GM19463 (cell line): ENCODE measurements at regions not wholly inside any gene's neighbourhood (a gene's known extent, or its start where the extent isn't known, plus 50 kb on each side); places are given as distances from the start of the nearest gene placed in this dataset.

ENCODE experiments used
- ATAC-seq: cut with Tn5 transposase; IDR thresholded peaks from one replicate; pipeline ENCODE4 v1.9.1; 2021; ENCODE audit warnings: mild to moderate bottlenecking, moderate library complexity; ENCODE audit not compliant: unreplicated experiment

DNA sequence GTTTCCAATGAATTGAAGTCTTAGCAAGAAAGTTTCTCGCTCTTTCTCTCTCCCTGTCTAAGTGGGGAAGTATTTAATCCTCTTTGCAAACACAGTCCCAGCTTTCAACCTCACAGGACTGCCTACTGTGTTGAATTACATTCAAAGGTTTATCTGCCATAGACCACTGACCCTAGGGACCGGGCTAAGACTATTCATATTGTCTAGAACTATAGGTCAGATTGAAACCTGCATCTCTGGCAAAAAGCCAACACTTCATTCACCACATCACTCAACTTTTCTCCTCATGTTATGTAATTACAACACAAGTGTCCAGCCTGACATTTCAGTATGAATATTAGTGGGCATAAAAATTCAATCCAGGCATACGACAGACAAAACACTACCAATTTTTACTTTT, 314.7 kb upstream of the RSPO3 start:
- ATAC-seq = peak; percentile 42

DNA sequence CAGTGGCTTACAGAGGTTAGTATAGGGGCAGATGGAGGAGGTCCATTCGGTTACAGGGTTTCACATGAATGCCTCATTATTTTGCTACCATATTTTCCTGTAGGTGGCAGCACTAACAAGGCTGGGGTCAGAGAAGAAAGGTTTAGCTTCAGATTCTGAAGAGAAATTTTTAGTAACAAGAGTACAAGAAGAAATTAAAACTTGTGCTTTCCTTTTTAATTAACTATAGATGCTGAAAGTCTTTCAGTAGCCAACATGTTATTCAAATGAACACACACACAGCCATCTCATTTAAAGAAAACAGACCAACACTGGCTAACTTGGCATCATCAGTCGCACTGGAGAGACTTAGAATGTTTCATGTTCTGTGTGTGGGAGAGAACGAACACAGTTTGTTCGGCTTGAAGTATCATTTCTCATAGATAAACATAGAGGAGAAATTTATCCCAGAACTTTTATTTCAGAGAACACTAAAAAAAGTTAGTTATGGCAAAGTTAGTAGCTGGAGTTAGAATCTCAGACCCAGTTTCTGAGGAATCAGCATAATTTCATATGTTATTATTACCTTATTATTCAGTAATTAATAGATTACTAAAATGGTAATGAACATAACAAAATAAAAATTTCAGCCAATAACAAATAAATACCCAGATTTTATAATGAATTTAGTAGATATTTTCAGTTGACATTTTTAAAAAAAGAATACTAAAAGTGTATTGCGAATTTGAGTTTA, 314.0 kb upstream of the RSPO3 start:
- ATAC-seq = peak; percentile 82

DNA sequence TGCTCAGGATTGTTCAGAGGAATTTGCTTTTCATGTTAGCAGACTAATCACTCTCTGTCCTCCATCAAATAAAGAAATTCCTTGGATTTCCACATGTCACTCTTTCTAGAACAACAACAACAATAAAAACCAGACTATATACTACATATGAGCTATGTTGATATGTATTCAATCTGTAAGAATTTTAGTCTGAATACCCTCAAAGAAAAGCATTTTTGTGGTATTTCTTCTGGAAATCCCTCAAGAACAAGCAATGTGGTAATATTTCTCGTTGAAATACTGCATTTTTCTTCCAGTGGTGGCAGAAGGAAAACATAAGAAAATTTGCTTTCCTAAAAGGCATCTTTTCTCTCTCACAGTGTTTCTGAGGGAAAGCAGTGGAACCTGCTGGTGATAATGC, 312.6 kb upstream of the RSPO3 start:
- ATAC-seq = no peak

DNA sequence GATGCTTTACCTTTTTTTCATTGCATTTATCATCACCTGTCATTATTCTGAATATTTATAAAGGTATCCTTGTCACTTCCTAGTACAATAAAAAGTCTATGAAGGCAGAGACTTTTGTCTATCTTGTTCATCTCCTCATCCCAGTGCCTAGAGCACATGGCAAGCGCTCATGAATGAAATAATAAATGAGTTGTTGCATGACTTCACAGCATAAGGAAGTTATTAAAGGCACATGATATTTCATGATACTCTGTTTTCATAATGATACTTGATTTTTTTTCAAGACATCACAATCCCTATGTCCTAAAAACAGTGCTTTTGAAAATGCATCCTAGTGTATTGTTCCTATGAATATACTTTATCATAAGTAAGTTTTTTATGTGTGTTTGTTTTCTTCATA, 310.6 kb upstream of the RSPO3 start:
- ATAC-seq = no peak

DNA sequence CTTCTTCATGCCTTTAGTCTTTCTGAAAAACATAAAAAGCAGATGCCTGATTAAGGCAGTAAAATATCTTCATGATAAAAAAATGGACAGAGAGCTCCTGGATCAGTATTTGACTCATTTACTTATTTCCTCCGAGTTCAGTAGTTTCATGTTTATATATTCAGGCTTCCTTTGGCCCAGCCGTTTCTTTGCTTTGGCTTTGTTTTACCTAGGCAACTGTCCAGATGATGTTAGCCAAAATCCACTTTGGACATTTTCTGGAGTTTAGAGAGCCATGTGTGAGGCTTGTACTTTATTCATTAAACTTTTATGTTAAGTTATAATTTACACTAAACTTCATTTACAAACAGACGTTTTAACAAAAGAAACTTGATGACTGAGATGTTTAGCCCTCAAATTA, 307.1 kb upstream of the RSPO3 start:
- ATAC-seq = no peak

DNA sequence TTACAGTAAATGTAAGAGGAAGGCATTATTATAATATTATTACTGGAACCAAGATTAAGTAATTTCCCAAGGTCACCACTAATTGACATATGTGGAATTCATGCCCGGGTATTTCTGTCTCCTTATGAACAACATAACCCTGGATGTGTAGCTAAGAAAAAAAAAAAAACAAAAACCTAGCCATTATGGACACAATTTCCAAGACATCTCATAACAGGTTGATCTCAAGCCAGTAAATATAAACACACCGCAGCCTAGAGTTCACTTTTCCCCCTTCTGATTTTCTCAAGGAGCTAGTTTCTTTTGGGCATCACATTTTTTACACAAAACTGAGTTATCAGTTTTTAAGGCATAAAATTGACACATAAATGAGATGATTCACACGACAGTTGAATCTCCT, 306.5 kb upstream of the RSPO3 start:
- ATAC-seq = no peak

DNA sequence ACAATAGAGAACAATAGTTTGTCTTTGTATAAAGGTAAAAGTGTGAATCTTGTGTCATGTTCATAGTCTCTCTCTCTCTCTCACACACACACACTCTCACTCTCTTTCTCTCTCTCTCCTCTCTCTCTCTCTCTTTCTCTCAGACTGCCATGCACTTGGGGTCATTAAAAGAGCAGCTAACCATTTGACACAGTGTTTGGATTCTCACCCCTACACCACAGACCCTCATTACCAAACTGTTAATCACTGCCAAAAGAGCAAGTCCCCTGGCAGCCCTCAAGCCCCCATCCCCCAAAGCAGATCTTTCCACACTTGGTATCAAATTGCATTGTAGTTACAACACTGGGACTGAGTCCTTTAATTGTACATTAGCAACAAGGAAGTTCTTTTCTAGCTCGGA, 305.8 kb upstream of the RSPO3 start:
- ATAC-seq = no peak

DNA sequence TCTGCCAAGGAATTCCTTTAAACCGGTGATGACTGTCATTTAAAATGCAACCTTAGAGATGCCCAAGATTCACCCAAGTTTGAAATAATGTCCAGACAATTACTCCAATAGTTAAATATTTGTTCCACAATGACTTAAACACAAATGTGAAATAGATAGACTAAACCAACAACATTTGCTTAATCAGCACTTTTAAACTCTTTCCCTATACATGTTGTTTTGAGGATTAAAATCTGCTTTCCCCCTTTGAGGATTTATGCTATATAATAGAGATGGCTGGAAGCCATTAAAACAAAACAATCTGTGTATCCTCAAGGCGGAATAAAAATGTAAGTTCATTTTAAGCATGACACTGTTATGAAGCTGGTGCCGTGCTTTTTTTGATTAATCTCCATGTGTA, 297.8 kb upstream of the RSPO3 start:
- no peak for ATAC-seq

DNA sequence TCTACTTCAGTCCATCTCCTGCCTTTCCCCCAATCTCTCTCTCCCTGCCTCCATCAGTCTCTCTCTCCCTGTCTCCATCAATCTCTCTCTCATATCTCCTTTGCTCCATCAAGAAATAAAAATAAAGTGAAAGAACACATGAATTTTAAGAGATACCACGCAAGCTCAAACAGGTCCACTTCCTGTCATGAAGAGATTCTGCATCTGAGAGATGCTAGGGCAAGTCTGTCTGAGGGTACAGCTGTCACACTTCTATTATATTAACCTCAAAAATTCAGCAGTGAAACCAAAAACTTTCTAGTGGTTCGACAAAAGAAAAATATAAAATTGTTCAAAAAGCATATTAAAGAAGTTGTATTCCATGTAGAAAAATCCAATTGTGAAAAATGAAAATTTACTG, 296.8 kb upstream of the RSPO3 start:
- ATAC-seq = no peak

DNA sequence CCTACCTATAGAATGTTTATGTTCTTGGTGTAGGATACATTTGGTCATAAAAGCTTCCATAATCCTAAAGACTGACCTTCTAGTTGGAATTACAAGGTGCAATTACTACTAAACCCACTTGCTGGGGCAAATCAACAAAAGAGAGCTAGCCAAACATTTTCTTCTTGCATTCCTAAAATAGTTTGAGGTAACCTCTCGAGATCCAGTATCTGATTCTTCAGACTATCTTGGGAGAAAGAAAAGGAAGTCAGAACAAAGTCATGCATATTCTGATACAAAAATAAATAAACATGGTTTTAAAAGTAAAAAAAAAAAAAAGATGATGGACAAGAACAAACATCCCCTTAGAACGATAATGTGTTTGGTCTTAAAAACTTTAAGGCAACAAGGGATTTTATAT, 294.2 kb upstream of the RSPO3 start:
- no peak for ATAC-seq

DNA sequence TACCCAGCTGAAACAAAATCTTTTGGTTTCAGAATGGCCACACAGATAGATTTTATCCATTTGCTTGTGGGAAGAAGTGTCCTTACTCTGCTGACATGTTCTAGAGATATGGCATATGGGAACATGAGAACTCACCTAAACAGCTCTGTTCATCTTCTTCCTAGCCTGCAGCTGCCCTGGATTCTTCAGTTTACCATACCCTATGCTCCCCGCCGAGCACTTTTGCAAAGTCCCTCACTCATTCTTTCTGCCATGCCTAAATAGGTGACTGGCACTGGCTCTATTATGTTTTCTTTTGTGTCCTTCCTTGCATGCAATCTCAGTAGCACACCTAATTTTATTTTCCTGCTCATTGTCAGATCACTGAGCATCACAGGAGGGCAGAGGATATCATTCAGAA, 293.7 kb upstream of the RSPO3 start:
- ATAC-seq = no peak

DNA sequence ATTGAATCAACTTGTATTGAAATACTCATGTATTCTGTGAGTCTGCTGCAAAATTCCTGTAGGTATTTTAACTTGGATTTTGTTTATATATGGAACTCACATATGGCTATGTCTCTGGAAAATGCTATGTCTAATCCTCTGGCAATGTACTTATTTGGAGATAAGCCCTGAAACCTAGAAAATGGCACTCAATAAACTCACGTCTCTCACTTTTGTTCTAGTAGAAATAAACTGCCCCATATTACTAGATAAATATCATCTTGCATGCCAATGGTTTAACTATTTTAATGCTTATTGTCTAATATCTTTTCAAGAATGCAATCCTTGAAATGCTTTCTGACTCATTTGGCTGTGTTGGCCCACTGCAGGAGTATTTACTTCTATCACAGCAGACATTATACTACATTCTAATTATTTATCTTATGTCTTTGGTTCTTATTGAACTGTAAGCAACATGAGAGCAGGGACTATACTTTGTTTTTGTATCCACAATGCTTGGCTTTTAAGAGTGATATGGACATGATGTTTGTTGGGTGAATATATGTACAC, 292.2 kb upstream of the RSPO3 start:
- ATAC-seq = no peak

DNA sequence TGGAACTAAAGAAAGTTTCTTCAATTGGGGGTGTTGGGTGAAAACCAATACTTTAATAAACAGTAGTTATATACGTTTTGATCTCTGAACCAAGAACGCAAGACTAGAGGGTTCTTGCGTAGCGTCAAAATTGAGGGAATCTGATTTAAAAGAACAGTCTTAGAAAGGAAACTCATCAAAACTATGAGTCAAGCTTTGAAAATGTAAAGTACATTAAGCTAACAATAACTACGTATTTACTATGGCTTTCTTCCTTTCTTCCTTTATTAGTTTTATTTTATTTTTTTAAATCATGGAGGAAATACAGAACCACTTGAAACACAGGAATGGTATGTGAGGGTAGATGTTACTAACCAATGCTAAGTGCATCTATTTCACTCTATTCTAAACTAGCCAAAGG, 287.0 kb upstream of the RSPO3 start:
- no peak for ATAC-seq

DNA sequence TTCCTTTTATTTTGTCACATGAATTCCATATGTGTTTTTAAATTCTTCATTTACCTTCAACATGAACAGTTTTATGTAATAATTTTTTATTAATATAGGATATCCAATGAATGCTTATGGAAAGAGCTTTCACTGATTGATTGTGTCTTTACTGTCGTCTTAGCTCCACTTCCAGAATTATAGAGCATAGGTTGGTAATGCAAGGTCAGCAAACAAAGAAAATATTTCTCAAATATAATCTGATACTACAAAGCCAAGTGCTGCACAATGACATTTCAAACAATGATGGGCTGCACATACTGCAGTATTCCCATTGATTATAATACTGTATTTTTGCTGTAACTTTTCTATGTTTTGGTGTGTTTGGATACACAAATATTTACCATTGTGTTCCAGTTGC, 275.7 kb upstream of the RSPO3 start:
- no peak for ATAC-seq

DNA sequence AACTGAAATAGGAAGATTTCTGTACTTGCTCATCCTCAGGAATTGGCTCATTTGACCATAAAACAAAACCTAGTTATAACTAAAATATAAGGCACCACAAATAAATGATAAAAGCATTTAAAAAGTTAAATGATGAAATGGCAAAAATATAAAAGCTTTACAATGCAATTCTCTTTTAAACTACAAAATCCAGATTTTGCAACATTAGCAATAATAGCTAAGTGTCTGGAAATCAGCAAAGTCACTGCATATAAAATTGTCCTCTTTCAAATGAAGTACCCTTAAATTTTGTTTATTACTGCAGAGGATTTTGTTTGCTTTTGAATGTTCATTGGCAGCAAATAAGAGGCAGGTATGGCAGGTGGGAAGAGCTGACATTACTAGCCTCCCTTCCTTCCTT, 270.4 kb upstream of the RSPO3 start:
- ATAC-seq = no peak

DNA sequence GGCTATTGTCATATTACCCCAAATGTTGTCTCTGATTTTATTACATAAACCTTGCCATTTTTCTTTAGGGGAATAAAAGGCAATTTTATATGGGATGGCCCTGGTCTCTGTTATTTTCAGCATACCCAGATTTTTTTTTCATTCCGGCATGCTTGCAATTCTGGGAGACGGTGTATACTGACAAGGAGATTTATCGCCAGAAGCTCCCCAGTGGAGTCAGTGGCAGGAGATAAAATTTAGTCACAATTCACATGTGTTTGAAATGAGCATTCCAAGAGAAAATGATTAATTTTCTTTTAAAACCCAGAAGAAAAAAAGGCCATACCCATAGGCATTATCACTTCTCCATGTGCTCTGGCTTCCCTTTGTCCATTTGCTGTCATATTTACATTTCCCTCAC, 250.8 kb upstream of the RSPO3 start:
- no peak for ATAC-seq

DNA sequence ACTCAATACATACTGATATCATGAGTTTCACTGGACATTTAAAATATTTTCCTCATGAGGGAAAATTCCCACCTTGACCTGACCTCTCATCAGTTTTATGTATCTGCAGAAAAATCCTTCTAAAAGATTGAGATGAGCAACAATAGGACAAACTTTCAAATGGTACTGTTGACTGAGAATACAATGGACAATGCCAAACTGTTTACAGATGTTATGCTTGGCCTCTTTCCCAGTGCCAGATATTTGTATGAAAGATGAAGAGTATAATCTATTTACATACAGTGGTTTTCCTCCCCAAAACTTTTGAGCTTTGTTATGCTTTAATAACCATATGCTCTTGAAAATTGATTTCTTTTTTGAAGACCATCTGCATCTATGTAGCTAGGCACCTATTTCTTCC, 245.1 kb upstream of the RSPO3 start:
- ATAC-seq = no peak

DNA sequence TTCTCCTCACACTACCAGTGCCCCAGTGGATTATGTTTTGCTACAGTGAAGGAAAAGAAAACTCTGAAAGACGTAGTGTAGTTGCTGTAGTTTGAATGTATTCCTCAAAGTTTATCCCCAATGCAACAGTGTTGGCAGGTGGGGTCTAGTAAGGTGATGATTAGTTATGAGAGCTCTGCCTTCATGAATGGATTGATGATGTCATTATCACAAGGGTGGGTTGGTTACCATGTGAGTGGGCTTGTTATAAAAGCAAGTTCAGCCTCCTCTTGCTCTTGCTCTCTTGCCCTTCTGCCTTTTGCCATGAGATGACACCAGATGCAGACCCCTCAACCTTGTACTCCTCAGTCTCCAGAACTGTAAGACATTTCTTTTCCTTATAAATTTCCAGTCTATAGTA, 244.7 kb upstream of the RSPO3 start:
- ATAC-seq = no peak

DNA sequence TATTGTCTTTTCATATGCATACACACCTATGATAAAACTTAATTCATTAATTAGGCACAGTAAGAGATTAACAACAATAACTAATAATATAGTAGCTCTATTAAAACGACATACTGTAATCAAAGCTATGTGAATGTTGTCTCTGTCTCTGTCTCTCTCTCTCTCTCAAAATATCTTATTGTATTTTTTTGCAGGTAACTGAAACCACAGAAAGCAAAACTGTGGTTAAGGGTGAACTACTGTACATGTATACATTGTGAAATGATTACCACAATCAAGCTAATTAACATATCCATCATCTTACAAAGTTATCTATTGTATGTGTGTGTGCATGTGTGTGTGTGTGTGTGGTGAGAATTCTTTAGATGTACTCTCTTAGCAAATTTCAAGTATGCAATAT, 242.0 kb upstream of the RSPO3 start:
- ATAC-seq = no peak

DNA sequence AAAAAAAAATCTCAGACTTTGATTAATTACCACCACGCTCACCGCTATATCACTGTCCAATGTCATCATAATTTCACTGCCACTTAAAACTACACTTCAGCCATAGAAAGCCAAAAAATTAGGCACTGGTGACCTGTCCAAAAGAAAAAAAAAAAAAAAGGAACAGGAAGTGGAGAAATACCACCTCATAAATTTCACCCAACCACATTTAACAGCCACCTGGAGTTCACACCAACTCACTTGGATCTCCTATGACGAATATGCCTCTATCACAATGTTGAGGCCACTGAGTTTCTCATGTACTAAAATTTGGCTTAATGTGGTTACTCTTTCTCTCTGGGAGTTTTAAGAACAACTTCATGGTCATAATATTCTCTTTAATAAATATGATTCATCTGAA, 237.5 kb upstream of the RSPO3 start:
- no peak for ATAC-seq

DNA sequence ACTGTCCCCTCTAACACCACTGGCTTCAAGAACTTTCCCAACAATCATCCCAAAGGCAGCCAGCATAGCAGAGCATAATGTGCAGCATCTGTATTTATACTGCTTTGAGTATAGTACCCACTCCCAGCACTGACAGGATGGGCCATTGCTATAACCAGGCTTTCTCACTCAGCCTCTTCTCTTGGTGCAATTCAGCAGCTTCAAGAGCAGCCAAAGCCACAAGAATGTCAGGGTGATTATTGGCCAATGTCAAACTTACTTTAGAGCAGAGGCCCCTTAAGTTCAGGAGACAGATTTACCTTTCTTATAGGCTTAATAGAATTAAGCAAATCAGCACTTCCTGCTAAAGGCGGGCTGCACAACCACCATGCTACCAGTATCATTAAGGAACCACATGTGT, 232.4 kb upstream of the RSPO3 start:
- ATAC-seq = no peak

DNA sequence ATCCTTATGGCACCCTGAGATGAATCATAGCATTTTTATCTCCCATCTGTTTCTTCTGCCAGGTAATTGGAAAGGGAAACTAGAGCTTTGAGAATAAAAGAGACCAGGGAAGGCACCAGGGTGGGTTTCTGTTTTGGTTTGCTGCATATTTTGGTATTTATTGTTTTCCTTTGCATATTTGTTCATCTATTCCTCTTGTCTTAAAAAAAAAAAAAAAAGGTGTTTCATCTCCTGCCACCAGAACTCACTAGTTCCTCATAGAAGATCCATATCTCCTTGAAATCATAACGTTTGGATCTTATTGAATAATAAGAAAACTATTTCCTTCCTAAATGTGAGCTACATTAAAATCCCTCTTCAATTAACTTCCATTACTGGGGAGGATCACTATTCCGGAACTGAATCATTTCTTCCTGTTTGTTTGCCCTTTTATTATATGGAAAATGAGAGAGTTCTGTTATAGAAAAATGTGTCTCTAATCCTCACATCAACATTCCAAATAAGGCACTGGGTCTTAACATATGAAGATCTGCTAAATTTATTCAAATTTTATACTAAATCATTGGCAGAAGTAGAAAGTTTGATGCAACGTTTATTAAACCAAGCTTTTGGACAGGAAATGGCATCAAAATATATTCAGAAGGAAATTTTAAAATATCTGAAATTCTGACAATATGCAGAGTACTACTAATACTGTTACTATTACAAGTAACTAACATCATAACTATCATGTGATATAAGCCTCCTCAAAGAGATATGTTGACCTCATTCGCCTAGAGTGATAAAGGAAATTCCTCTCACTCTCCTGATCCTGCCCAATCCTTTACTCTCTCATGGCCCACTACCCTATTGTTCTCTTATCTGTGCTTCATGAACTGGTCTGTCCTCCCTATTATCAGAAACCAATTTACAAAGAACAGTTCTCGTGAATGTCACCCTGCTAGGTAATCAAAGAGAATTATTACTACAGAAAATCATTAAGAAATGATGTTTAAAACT, 229.4 kb upstream of the RSPO3 start:
- ATAC-seq = no peak
